ENCODE measurements at regions not wholly inside any gene's neighbourhood (a gene's known extent, or its start where the extent isn't known, plus 50 kb on each side); places are given as distances from the start of the nearest gene placed in this dataset.
A peak's percentile ranks its signal among the peaks of the same experiment; 100 is the strongest.

DNA sequence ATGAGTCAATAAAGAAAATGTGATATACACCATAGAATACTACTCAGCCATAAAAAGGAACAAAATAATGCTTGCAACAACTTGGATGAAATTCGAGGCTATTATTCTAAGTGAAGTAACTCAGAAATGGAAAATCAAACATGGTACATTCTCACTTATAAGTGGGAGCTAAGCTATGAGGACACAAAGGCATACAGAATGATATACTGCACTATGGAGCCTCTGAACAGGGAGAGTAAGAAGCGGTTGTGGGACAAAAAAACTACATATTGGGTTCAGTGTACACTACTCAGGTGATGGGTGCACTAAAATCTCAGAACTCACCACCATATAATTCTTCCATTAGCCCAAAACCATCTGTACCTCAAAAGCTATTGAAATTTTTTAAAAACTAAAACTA, 68.8 kb upstream of the AKAP13 start:
- 93 to 98% methylated on average over 1 to 2 of the region's 2 CpGs for WGBS, 2 donors
- Histone ChIP-seq H3K9me3 (no peaks in the 10 kb centered on the region), H3K4me1 (peaks cover 10 to 27% of the 10 kb centered on the region in 2 donors)

DNA sequence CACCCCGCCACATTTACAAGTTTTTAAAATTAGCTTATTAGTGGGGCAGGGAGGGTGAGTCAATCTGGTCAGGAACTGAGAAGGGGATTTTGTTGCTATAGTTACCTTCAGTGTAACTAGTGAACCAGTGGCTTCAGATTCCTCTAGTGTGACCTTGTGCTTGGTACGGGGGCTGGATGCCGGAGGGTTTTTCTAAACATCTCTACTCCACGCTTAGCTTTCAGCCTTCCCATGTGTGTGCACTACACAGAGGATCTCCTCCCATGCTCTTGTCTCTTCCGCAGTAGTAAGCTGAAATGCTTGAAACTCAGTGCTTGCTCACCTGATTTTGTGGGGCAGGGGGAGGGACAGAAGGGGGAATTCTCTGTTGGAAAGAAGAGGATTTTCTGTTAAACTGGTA, 67.9 kb upstream of the AKAP13 start:
- H3K4me3 ChIP-seq (replicated peaks in 1 of 3) = no peak overlapping the region
- H3K27me3 ChIP-seq = no peaks in the 10 kb centered on the region
- DNase-seq = no peak
- H3K9me3 ChIP-seq = no peaks in the 10 kb centered on the region
- 68 to 70% methylated on average over 5 of the region's 5 CpGs for WGBS, 2 donors
- TF ChIP-seq, protein P1, sequence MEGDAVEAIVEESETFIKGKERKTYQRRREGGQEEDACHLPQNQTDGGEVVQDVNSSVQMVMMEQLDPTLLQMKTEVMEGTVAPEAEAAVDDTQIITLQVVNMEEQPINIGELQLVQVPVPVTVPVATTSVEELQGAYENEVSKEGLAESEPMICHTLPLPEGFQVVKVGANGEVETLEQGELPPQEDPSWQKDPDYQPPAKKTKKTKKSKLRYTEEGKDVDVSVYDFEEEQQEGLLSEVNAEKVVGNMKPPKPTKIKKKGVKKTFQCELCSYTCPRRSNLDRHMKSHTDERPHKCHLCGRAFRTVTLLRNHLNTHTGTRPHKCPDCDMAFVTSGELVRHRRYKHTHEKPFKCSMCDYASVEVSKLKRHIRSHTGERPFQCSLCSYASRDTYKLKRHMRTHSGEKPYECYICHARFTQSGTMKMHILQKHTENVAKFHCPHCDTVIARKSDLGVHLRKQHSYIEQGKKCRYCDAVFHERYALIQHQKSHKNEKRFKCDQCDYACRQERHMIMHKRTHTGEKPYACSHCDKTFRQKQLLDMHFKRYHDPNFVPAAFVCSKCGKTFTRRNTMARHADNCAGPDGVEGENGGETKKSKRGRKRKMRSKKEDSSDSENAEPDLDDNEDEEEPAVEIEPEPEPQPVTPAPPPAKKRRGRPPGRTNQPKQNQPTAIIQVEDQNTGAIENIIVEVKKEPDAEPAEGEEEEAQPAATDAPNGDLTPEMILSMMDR (IDR thresholded peaks at IDR 0.05) = no peak
- no peak for TF ChIP-seq POLR2A (IDR thresholded peaks at IDR 0.05)
- H3K36me3 ChIP-seq = no peaks in the 10 kb centered on the region
- intact Hi-C loops (cut with DNase I) = no loop called here
- H3K27ac ChIP-seq = peak overlapping the region in 1 of 3 donors; percentile 14
- H3K4me1 ChIP-seq = peaks cover 12 to 36% of the 10 kb centered on the region in 2 donors

More for the DNA sequence above, 68.8 kb upstream of the AKAP13 start:
- Histone ChIP-seq H3K27me3 (no peaks in the 10 kb centered on the region), H3K27ac (no peak overlapping the region), H3K4me3 (replicated peaks in 1 of 3) (no peak overlapping the region), H3K36me3 (no peaks in the 10 kb centered on the region)
- no peak for TF ChIP-seq POLR2A (IDR thresholded peaks at IDR 0.05)
- TF ChIP-seq, protein P1 (IDR thresholded peaks at IDR 0.05) = no peak
- DNase-seq = no peak
- intact Hi-C loops (cut with DNase I) = no loop called here

DNA sequence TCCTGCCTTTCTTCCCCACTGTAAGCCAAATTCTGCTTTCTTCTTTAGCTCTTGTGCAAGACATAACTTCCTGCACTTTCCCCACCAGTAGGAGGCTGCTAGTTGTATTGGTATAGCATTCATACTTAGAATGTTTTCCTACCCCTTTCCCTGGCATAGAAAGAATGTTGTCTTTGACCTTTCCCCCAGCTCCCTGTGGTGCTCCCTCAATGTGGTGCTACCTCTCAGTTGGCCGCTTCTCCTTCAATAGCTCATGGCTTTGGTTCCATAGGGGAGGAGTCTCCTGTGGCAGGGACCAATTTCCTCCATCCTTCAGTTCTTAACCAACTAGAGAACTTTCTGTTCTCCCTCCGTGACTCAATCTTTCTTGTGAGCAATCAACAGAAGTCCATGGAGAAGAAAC, 67.5 kb upstream of the AKAP13 start:
- H3K9me3 ChIP-seq = no peaks in the 10 kb centered on the region
- intact Hi-C loops (cut with DNase I) = no loop called here
- peak overlapping the region in 1 of 3 donors; percentile 14 for H3K27ac ChIP-seq
- peaks cover 12 to 40% of the 10 kb centered on the region in 2 donors for H3K4me1 ChIP-seq
- no peaks in the 10 kb centered on the region for H3K36me3 ChIP-seq
- 83 to 92% methylated on average over 2 of the region's 2 CpGs for WGBS, 2 donors
- H3K27me3 ChIP-seq = no peaks in the 10 kb centered on the region
- TF ChIP-seq POLR2A (IDR thresholded peaks at IDR 0.05) = no peak
- TF ChIP-seq, protein P1 (IDR thresholded peaks at IDR 0.05) = no peak
- H3K4me3 ChIP-seq (replicated peaks in 1 of 3) = no peak overlapping the region
- no peak for DNase-seq

DNA sequence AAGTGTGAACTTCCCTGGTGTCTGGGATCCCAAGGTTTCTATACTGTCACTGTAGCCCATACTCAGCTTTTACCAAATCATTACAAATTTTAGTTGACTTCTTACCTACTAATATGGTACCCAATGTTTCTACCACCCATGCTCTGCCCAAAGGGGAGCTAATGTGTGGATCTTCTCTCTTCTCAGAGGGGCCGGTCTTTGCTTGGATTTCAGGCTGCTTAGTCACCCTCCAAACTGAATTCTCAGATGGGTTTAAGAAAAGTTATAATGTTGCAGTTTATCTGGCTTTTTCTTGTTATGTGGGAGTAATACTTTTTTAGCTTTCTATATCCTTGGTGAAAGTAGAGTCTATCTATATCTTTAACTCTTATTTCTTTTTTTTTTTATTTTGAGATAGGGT, 67.1 kb upstream of the AKAP13 start:
- intact Hi-C loops (cut with DNase I) = no loop called here
- 95 to 96% methylated on average over 1 of the region's 1 CpG for WGBS, 2 donors

DNA sequence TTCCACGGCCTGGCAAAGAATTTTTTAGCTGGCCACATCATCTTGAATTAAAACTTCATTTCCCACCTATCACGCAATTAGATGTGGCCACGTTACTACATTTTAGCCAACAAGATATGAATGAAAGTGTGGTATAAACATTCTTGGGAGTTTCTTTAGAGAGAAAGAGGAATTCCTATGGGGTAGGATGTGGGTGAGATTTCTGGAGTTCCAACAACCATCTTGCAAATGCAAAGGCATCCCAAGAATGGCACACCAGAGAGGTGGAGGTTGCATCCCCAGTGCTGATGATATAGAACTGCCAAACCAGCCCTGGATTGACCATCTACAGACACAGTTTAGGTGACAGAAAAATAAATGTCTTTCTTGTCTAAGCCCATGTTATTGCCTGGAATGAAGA, 66.3 kb upstream of the AKAP13 start:
- H3K9me3 ChIP-seq = no peaks in the 10 kb centered on the region
- H3K36me3 ChIP-seq = no peaks in the 10 kb centered on the region
- no peak overlapping the region for H3K4me3 ChIP-seq (replicated peaks in 1 of 3)
- no peak for DNase-seq
- no peaks in the 10 kb centered on the region for H3K27me3 ChIP-seq
- no peak for TF ChIP-seq POLR2A (IDR thresholded peaks at IDR 0.05)
- TF ChIP-seq, protein P1 (IDR thresholded peaks at IDR 0.05) = no peak
- H3K4me1 ChIP-seq = peaks cover 15 to 49% of the 10 kb centered on the region in 2 donors
- H3K27ac ChIP-seq = no peak overlapping the region
- 97 to 98% methylated on average over 3 of the region's 3 CpGs for WGBS, 2 donors
- intact Hi-C loops (cut with DNase I) = no loop called here

More for the DNA sequence above, 67.1 kb upstream of the AKAP13 start:
- Histone ChIP-seq H3K9me3 (no peaks in the 10 kb centered on the region), H3K4me1 (peaks cover 15 to 44% of the 10 kb centered on the region in 2 donors), H3K36me3 (no peaks in the 10 kb centered on the region), H3K27ac (no peak overlapping the region), H3K4me3 (replicated peaks in 1 of 3) (no peak overlapping the region), H3K27me3 (no peaks in the 10 kb centered on the region)
- DNase-seq = no peak
- TF ChIP-seq POLR2A (IDR thresholded peaks at IDR 0.05) = no peak
- TF ChIP-seq, protein P1 (IDR thresholded peaks at IDR 0.05) = no peak

All from thyroid gland (tissue), 4 donors.